ENCODE measurements at regions not wholly inside any gene's neighbourhood (a gene's known extent, or its start where the extent isn't known, plus 50 kb on each side); places are given as distances from the start of the nearest gene placed in this dataset.

- no peak for TF ChIP-seq CTCF (IDR thresholded peaks at IDR 0.05 in 2 of 3, conservative IDR thresholded peaks at IDR 0.05 in 1 of 3; ENCODE audit: borderline replicate concordance in 1 of 3, insufficient read depth in 1 of 3, low read depth in 2 of 3, low read length in 2 of 3)
- TF ChIP-seq ZBTB33 (IDR thresholded peaks at IDR 0.05; ENCODE audit: extremely low read depth, insufficient replicate concordance, low read length): no peak
- TF ChIP-seq ZFX (IDR thresholded peaks at IDR 0.05): no peak
These were observed 379.4 kb upstream of the SEMA3D start (continued) for GRCh38 chr7:85566095-85566794.

GRCh38 chr7:85565276-85565675 lies 378.4 kb upstream of the SEMA3D start:
- no peak overlapping the region for H3K4me2 ChIP-seq (ENCODE audit: low read length)
- intact Hi-C loops (cut with micrococcal nuclease): no loop called here
- no TSS peak for BruUV-seq (replicated peaks)
- no peaks in the 10 kb centered on the region for H4K20me1 ChIP-seq (ENCODE audit: insufficient read depth)
- CTCF ChIA-PET: interaction anchor here (1.0 kb wide), 1 partner anchor 10 kb away, joined by 3 read pairs; no protein-coding TSS in a partner anchor
- RAD21 ChIA-PET (ENCODE audit: low non-redundant PET in 1 of 2, low total read pairs in 2 of 2, uncharacterized antibody in 2 of 2, unreplicated experiment in 2 of 2): no interaction called here
- no peak overlapping the region for H3K4me3 ChIP-seq (replicated peaks in 1 of 2; ENCODE audit: low read depth in 1 of 2, low read length in 2 of 2)
- TF ChIP-seq ATF3 (IDR thresholded peaks at IDR 0.05): no peak
- no peak for TF ChIP-seq EZH2 (IDR thresholded peaks at IDR 0.05)
- no peak for TF ChIP-seq CBX3 (IDR thresholded peaks at IDR 0.05; ENCODE audit: low read depth)
- TF ChIP-seq YY1 (IDR thresholded peaks at IDR 0.05; ENCODE audit: extremely low read depth, insufficient replicate concordance, low read depth, low read length): no peak
- H3K79me2 ChIP-seq (ENCODE audit: insufficient read depth, low read length): no peaks in the 10 kb centered on the region
- no peaks in the 10 kb centered on the region for H3K9me2 ChIP-seq (ENCODE audit: insufficient read depth)
- DNase-seq (ENCODE audit: low read depth, low spot score) (no peak), ATAC-seq (no peak)
- no peak overlapping the region for H2AFZ ChIP-seq (ENCODE audit: low read depth, low read length, poor library complexity, severe bottlenecking)
- no peaks in the 10 kb centered on the region for H3K4me1 ChIP-seq (ENCODE audit: control insufficient read depth in 1 of 2, insufficient read depth in 2 of 2, low read length in 2 of 2)
- no peaks in the 10 kb centered on the region for H3K36me3 ChIP-seq (ENCODE audit: control insufficient read depth in 1 of 2, insufficient read depth in 2 of 2, low read length in 2 of 2)
- POLR2A ChIA-PET: no interaction called here
- no peaks in the 10 kb centered on the region for H3K27me3 ChIP-seq (ENCODE audit: insufficient read depth, low read length)
- no peaks in the 10 kb centered on the region for H3K9me3 ChIP-seq (ENCODE audit: control insufficient read depth in 1 of 2, insufficient read depth in 1 of 2, low read depth in 1 of 2, low read length in 2 of 2)
- no peak overlapping the region for H3K27ac ChIP-seq (ENCODE audit: low read depth, low read length)
- no peak overlapping the region for H3K9ac ChIP-seq (ENCODE audit: low read length)
